CD4-positive, alpha-beta T cell (primary cell): ENCODE measurements at regions not wholly inside any gene's neighbourhood (a gene's known extent, or its start where the extent isn't known, plus 50 kb on each side); places are given as distances from the start of the nearest gene placed in this dataset.
A peak's percentile ranks its signal among the peaks of the same experiment; 100 is the strongest.

ENCODE experiments used
- ATAC-seq: fragments of 200-7000 bp; cut with Tn5 transposase; one replicate; pipeline ENCODE4 v1.10.0; 2022; ENCODE audit warnings: mild to moderate bottlenecking; ENCODE audit not compliant: poor library complexity
- CTCF ChIA-PET: fragments of 350-600 bp; sonication (Branson Sonifier 250); formaldehyde crosslinking; loops from one replicate; lab custom pipeline; 2021; ENCODE audit warnings: antibody characterized with exemption, inconsistent platforms; lab: Charles Lee
- POLR2A ChIA-PET: fragments of 350-600 bp; sonication (Branson Sonifier 250); formaldehyde crosslinking; loops from one replicate; lab custom pipeline; 2021; ENCODE audit warnings: antibody characterized with exemption, inconsistent platforms; lab: Charles Lee
- DNase-seq, 14 experiments: peaks; one replicate each; pipeline ENCODE4 v3.0.0-alpha.2; 2013 to 2020; ENCODE audit warnings: mixed read lengths in 2 of 14
- H3K27ac ChIP-seq, 2 donors: one replicate each; pipeline versions ENCODE4 v1.5.1 to v1.7.0; 2013; ENCODE audit warnings: low read length in 2 of 2, low read depth in 1 of 2, mild to moderate bottlenecking in 1 of 2
- H3K27me3 ChIP-seq, 2 experiments: 1 replicate in 1 of 2; 2 replicates in 1 of 2; pipeline versions ENCODE4 v1.6.1 to v1.7.0; 2013; ENCODE audit warnings: low read length in 2 of 2, control low read depth in 1 of 2, mild to moderate bottlenecking in 1 of 2, moderate library complexity in 1 of 2; ENCODE audit not compliant: insufficient read depth in 2 of 2, control insufficient read depth in 1 of 2
- H3K36me3 ChIP-seq: one replicate; pipeline ENCODE4 v1.6.1; 2013; ENCODE audit warnings: low read length, control low read depth; ENCODE audit not compliant: insufficient read depth
- H3K4me1 ChIP-seq: one replicate; pipeline ENCODE4 v1.6.1; 2013; ENCODE audit warnings: low read length, control low read depth; ENCODE audit not compliant: insufficient read depth
- H3K4me3 ChIP-seq: one replicate; pipeline ENCODE4 v1.5.1; 2013; ENCODE audit warnings: mild to moderate bottlenecking, low read length, moderate library complexity
- H3K9me3 ChIP-seq, 2 experiments: 1 replicate in 1 of 2; 2 replicates in 1 of 2; pipeline versions ENCODE4 v1.6.1 to v1.7.0; 2013; ENCODE audit warnings: low read length in 2 of 2, mild to moderate bottlenecking in 2 of 2, control low read depth in 1 of 2, moderate library complexity in 1 of 2; ENCODE audit not compliant: control insufficient read depth in 1 of 2, insufficient read depth in 1 of 2
- H3K27ac Mint-ChIP-seq: one replicate; pipeline ENCODE4 v1.8.0; 2020; ENCODE audit warnings: mixed read lengths
- H3K27me3 Mint-ChIP-seq: one replicate; pipeline ENCODE4 v1.8.0; 2021; ENCODE audit warnings: mixed read lengths
- H3K36me3 Mint-ChIP-seq: one replicate; pipeline ENCODE4 v1.8.0; 2021; ENCODE audit warnings: low read depth, mixed read lengths
- H3K4me1 Mint-ChIP-seq: one replicate; pipeline ENCODE4 v1.8.0; 2021; ENCODE audit warnings: low read depth, mixed read lengths
- H3K4me3 Mint-ChIP-seq: one replicate; pipeline ENCODE4 v1.8.0; 2020; ENCODE audit warnings: mild to moderate bottlenecking, mixed read lengths
- H3K9me3 Mint-ChIP-seq: one replicate; pipeline ENCODE4 v1.8.0; 2020; ENCODE audit warnings: mixed read lengths
- CTCF ChIP-seq: fragments of 200-600 bp; IDR thresholded peaks from one replicate; pipeline ENCODE4 v1.8.0; 2022; ENCODE audit warnings: antibody characterized with exemption, mild to moderate bottlenecking
- intact Hi-C, 2 experiments: fragments of 100-400 bp; cut with DNase I in 1 of 2; cut with micrococcal nuclease in 1 of 2; formaldehyde crosslinking; loops; one replicate each; pipeline versions ENCODE4 v1.15.1 to v1.9.0; 2023 to 2025; cut with DNase I, micrococcal nuclease

GRCh38 chr2:7436096-7436906, 519.1 kb downstream of the RNF144A start:
- no peak overlapping the region for H3K4me3 Mint-ChIP-seq
- CTCF ChIA-PET = no interaction called here
- no peaks in the 10 kb centered on the region for H3K27me3 ChIP-seq
- POLR2A ChIA-PET = interaction anchor here (1.0 kb wide), 1 partner anchor 1246 kb away, joined by 4 read pairs; the partner anchor contains the start of gene ID2
- no peak overlapping the region for H3K27ac ChIP-seq
- peaks cover 23% of the 10 kb centered on the region for H3K4me1 ChIP-seq
- H3K4me1 Mint-ChIP-seq = peaks cover 37% of the 10 kb centered on the region
- DNase-seq (no peak), ATAC-seq (no peak)
- H3K9me3 ChIP-seq = peaks cover 0 to 5% of the 10 kb centered on the region in 2 experiments
- TF ChIP-seq CTCF = no peak
- H3K36me3 Mint-ChIP-seq = peaks cover 2% of the 10 kb centered on the region
- H3K36me3 ChIP-seq = no peaks in the 10 kb centered on the region
- no peaks in the 10 kb centered on the region for H3K9me3 Mint-ChIP-seq
- H3K27me3 Mint-ChIP-seq = no peaks in the 10 kb centered on the region
- no peak overlapping the region for H3K4me3 ChIP-seq
- intact Hi-C loops = loop anchor here in 1 of 2 experiments (10.0 kb wide), 1 partner anchor 128 kb away; no protein-coding TSS in a partner anchor
- H3K27ac Mint-ChIP-seq = peak overlapping the region; percentile 30

- H3K9me3 Mint-ChIP-seq = no peaks in the 10 kb centered on the region
- H3K4me3 Mint-ChIP-seq = no peak overlapping the region
- Histone ChIP-seq H3K36me3 (no peaks in the 10 kb centered on the region), H3K4me1 (peaks cover 18% of the 10 kb centered on the region), H3K4me3 (no peak overlapping the region), H3K27me3 (no peaks in the 10 kb centered on the region), H3K27ac (no peak overlapping the region), H3K9me3 (peaks cover 0 to 5% of the 10 kb centered on the region in 2 experiments)
- peaks cover 5% of the 10 kb centered on the region for H3K36me3 Mint-ChIP-seq
- intact Hi-C loops = loop anchor here in 1 of 2 experiments (10.0 kb wide), 1 partner anchor 128 kb away; no protein-coding TSS in a partner anchor
- POLR2A ChIA-PET = interaction anchor here (1.0 kb wide), 1 partner anchor 1245 kb away, joined by 4 read pairs; the partner anchor contains the start of gene ID2
- ATAC-seq = no peak
- H3K4me1 Mint-ChIP-seq = peaks cover 35% of the 10 kb centered on the region
- no peaks in the 10 kb centered on the region for H3K27me3 Mint-ChIP-seq
- peak in 1 of 14 experiments; percentile 56 for DNase-seq
- H3K27ac Mint-ChIP-seq = peak overlapping the region; percentile 36
- no peak for TF ChIP-seq CTCF
- CTCF ChIA-PET = no interaction called here
These were observed 519.9 kb downstream of the RNF144A start for GRCh38 chr2:7437141-7437540.

- Histone ChIP-seq H3K36me3 (no peaks in the 10 kb centered on the region), H3K4me3 (no peak overlapping the region), H3K9me3 (peaks cover 0 to 4% of the 10 kb centered on the region in 2 experiments), H3K27ac (no peak overlapping the region), H3K27me3 (no peaks in the 10 kb centered on the region), H3K4me1 (peaks cover 18% of the 10 kb centered on the region)
- Mint-ChIP-seq H3K4me1 (peaks cover 38% of the 10 kb centered on the region), H3K4me3 (peak overlapping the region; percentile 20), H3K27me3 (no peaks in the 10 kb centered on the region), H3K27ac (peak overlapping the region; percentile 36), H3K9me3 (no peaks in the 10 kb centered on the region), H3K36me3 (peaks cover 5% of the 10 kb centered on the region)
- TF ChIP-seq CTCF = no peak
- intact Hi-C loops = loop anchor here in 1 of 2 experiments (10.0 kb wide), 1 partner anchor 127 kb away; no protein-coding TSS in a partner anchor
- POLR2A ChIA-PET = interaction anchor here (1.3 kb wide), 1 partner anchor 1244 kb away, joined by 4 read pairs; the partner anchor contains the start of gene ID2
- ATAC-seq (no peak), DNase-seq (peak in 1 of 14 experiments; percentile 24)
- CTCF ChIA-PET = no interaction called here
These were observed 520.8 kb downstream of the RNF144A start for GRCh38 chr2:7437716-7438632.
